CD4-positive, alpha-beta T cell treated with Interleukin-2 at 100 ng/mL for 4 hours (primary cell): ENCODE measurements at regions not wholly inside any gene's neighbourhood (a gene's known extent, or its start where the extent isn't known, plus 50 kb on each side); places are given as distances from the start of the nearest gene placed in this dataset.
"Not testable (repeated sequence)": the region's sequence is repeated elsewhere in the genome, so short reads cannot be mapped to it uniquely, and the experiment has no call there.

Experiments used
- DNase-seq: peaks from one replicate; pipeline ENCODE4 v3.0.0-alpha.2; 2020; ENCODE audit warnings: low spot score

GRCh38 chr2:156933645-156934225, 323.8 kb upstream of the GALNT5 start:
- DNase-seq: no peak

- no peak for DNase-seq
Measured at GRCh38 chr2:156935616-156936015, 321.9 kb upstream of the GALNT5 start.

- no peak for DNase-seq
Measured at GRCh38 chr2:156937430-156937829, 320.1 kb upstream of the GALNT5 start.

- DNase-seq: no peak
Measured at GRCh38 chr2:156944871-156945270, 312.6 kb upstream of the GALNT5 start.

- DNase-seq: no peak
Measured at GRCh38 chr2:156947261-156947660, 310.2 kb upstream of the GALNT5 start.

- DNase-seq: no peak
Measured at GRCh38 chr2:156955701-156956100, 301.8 kb upstream of the GALNT5 start.

GRCh38 chr2:156956161-156956560, 301.3 kb upstream of the GALNT5 start:
- DNase-seq: no peak

- DNase-seq: no peak
Measured at GRCh38 chr2:156958374-156958773, 299.1 kb upstream of the GALNT5 start.

GRCh38 chr2:156959481-156959880, 298.0 kb upstream of the GALNT5 start:
- DNase-seq: no peak

- no peak for DNase-seq
Measured at GRCh38 chr2:156982615-156983014, 274.9 kb upstream of the GALNT5 start.

- no peak for DNase-seq
Measured at GRCh38 chr2:156986339-156986988, 271.0 kb upstream of the GALNT5 start.

GRCh38 chr2:156999661-157000060, 257.8 kb upstream of the GALNT5 start:
- no peak for DNase-seq

GRCh38 chr2:157004789-157005188, 252.7 kb upstream of the GALNT5 start:
- DNase-seq: no peak

- no peak for DNase-seq
Measured at GRCh38 chr2:157015015-157015575, 242.4 kb upstream of the GALNT5 start.

- DNase-seq: not testable (repeated sequence)
Measured at GRCh38 chr2:157023264-157023663, 234.2 kb upstream of the GALNT5 start.

GRCh38 chr2:157024129-157024528, 233.4 kb upstream of the GALNT5 start:
- no peak for DNase-seq

GRCh38 chr2:157032017-157032416, 225.5 kb upstream of the GALNT5 start:
- DNase-seq: no peak

- no peak for DNase-seq
Measured at GRCh38 chr2:157036726-157037125, 220.8 kb upstream of the GALNT5 start.

GRCh38 chr2:157043786-157044185, 213.7 kb upstream of the GALNT5 start:
- no peak for DNase-seq

GRCh38 chr2:157046396-157046795, 211.1 kb upstream of the GALNT5 start:
- no peak for DNase-seq

GRCh38 chr2:157052685-157053224, 204.8 kb upstream of the GALNT5 start:
- DNase-seq: no peak

GRCh38 chr2:157053876-157054275, 203.6 kb upstream of the GALNT5 start:
- no peak for DNase-seq

- no peak for DNase-seq
Measured at GRCh38 chr2:157055660-157056199, 201.8 kb upstream of the GALNT5 start.
